ENCODE measurements at regions not wholly inside any gene's neighbourhood (a gene's known extent, or its start where the extent isn't known, plus 50 kb on each side); places are given as distances from the start of the nearest gene placed in this dataset.

GRCh38 chr1:82837766-82838465, 1037.2 kb downstream of the ADGRL2 start:
- FAIRE-seq: no peak
- TF ChIP-seq TAF1 (IDR thresholded peaks at IDR 0.05; ENCODE audit: borderline replicate concordance, low read depth, low read length) (no peak), POLR2A (IDR thresholded peaks at IDR 0.05; ENCODE audit: low read depth, low read length) (no peak), POLR2AphosphoS5 (IDR thresholded peaks at IDR 0.05; ENCODE audit: low read depth, low read length) (no peak)
- no peak for DNase-seq (ENCODE audit: insufficient read length)

- TF ChIP-seq POLR2AphosphoS5 (IDR thresholded peaks at IDR 0.05; ENCODE audit: low read depth, low read length) (no peak), POLR2A (IDR thresholded peaks at IDR 0.05; ENCODE audit: low read depth, low read length) (no peak), TAF1 (IDR thresholded peaks at IDR 0.05; ENCODE audit: borderline replicate concordance, low read depth, low read length) (no peak)
These were observed 1036.4 kb downstream of the ADGRL2 start for GRCh38 chr1:82836973-82837680.

GRCh38 chr1:82836213-82836972, 1035.7 kb downstream of the ADGRL2 start:
- TF ChIP-seq TAF1 (IDR thresholded peaks at IDR 0.05; ENCODE audit: borderline replicate concordance, low read depth, low read length): no peak
- no peak for TF ChIP-seq POLR2AphosphoS5 (IDR thresholded peaks at IDR 0.05; ENCODE audit: low read depth, low read length)
- TF ChIP-seq POLR2A (IDR thresholded peaks at IDR 0.05; ENCODE audit: low read depth, low read length): no peak
- no peak for FAIRE-seq
- no peak for DNase-seq (ENCODE audit: insufficient read length)

More at GRCh38 chr1:82836973-82837680, 1036.4 kb downstream of the ADGRL2 start:
- DNase-seq (ENCODE audit: insufficient read length) (no peak), FAIRE-seq (no peak)

GRCh38 chr1:82830690-82831380, 1030.1 kb downstream of the ADGRL2 start:
- FAIRE-seq: no peak
- TF ChIP-seq POLR2A (IDR thresholded peaks at IDR 0.05; ENCODE audit: low read depth, low read length) (no peak), POLR2AphosphoS5 (IDR thresholded peaks at IDR 0.05; ENCODE audit: low read depth, low read length) (no peak), TAF1 (IDR thresholded peaks at IDR 0.05; ENCODE audit: borderline replicate concordance, low read depth, low read length) (no peak)
- DNase-seq (ENCODE audit: insufficient read length): no peak

DNA sequence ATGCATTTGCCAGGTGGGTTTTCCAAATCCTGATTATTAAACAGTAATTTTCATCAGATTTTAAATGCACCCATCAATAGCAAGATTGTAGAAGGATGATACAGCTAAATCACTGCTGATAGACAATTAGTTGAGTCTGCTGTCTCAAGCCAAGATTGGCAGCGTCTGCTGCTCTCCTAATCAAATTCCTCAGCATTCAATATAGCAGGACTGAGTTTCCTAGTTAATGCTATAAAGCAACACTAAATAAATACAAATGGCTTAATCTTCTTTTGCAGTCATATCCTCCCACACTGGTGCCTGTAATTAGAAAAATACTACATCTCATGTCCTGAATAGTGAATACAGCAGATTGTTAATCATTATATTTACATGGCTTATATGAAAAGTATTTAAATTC, 1028.8 kb downstream of the ADGRL2 start:
- DNase-seq (ENCODE audit: insufficient read length) (no peak), FAIRE-seq (no peak)
- TF ChIP-seq POLR2AphosphoS5 (IDR thresholded peaks at IDR 0.05; ENCODE audit: low read depth, low read length): no peak
- no peak for TF ChIP-seq TAF1 (IDR thresholded peaks at IDR 0.05; ENCODE audit: borderline replicate concordance, low read depth, low read length)

DNA sequence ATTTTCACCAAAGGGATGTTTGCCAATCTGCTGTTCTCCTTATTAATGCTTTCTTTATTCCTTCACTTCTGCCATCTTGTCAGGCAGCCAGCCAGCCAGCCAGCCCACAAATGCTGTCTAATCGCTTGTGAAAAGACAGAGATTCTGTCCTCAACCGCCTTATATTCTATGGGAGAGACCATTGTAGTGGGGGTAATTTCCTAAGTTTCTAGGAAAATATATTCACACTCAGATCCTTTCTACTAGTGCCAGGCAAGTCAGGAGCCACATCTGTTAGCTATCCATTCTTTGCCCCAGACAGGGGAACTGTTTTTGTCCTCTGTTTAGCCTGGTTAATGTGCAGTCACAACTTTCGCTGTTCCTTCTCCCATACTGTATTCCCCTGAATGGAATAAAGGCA, 1023.1 kb downstream of the ADGRL2 start:
- no peak for FAIRE-seq
- TF ChIP-seq TAF1 (IDR thresholded peaks at IDR 0.05; ENCODE audit: borderline replicate concordance, low read depth, low read length): no peak
- no peak for TF ChIP-seq POLR2A (IDR thresholded peaks at IDR 0.05; ENCODE audit: low read depth, low read length)
- TF ChIP-seq POLR2AphosphoS5 (IDR thresholded peaks at IDR 0.05; ENCODE audit: low read depth, low read length): no peak
- DNase-seq (ENCODE audit: insufficient read length): no peak

DNA sequence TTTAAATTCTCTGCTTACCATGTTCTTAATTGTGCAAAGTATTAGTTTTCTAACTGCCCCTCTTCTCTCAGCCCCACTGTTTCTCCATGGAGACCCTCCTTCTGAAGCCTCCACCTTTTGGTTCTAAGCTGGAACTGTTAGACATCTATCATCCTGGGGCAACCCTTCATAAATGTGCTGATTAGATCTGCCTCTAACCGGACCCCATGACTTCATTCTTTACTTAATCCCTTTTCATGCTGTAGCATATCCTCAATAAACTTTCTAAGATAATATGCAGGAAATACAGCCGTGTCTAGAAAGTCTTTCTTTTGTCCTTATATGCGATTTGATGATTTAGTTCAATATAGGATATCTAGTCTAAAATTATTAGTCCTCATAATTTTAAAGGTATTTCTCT, 1020.1 kb downstream of the ADGRL2 start:
- no peak for FAIRE-seq
- DNase-seq (ENCODE audit: insufficient read length): no peak
- TF ChIP-seq POLR2AphosphoS5 (IDR thresholded peaks at IDR 0.05; ENCODE audit: low read depth, low read length) (no peak), TAF1 (IDR thresholded peaks at IDR 0.05; ENCODE audit: borderline replicate concordance, low read depth, low read length) (no peak), POLR2A (IDR thresholded peaks at IDR 0.05; ENCODE audit: low read depth, low read length) (no peak)

GRCh38 chr1:82819234-82819633, 1018.5 kb downstream of the ADGRL2 start:
- TF ChIP-seq TAF1 (IDR thresholded peaks at IDR 0.05; ENCODE audit: borderline replicate concordance, low read depth, low read length): no peak
- TF ChIP-seq POLR2AphosphoS5 (IDR thresholded peaks at IDR 0.05; ENCODE audit: low read depth, low read length): no peak
- no peak for TF ChIP-seq POLR2A (IDR thresholded peaks at IDR 0.05; ENCODE audit: low read depth, low read length)
- FAIRE-seq: no peak
- DNase-seq (ENCODE audit: insufficient read length): no peak

- no peak for TF ChIP-seq TAF1 (IDR thresholded peaks at IDR 0.05; ENCODE audit: borderline replicate concordance, low read depth, low read length)
- no peak for TF ChIP-seq POLR2A (IDR thresholded peaks at IDR 0.05; ENCODE audit: low read depth, low read length)
- TF ChIP-seq POLR2AphosphoS5 (IDR thresholded peaks at IDR 0.05; ENCODE audit: low read depth, low read length): no peak
- DNase-seq (ENCODE audit: insufficient read length) (no peak), FAIRE-seq (no peak)
These were observed 1017.9 kb downstream of the ADGRL2 start for GRCh38 chr1:82818586-82818985.

GRCh38 chr1:82813386-82813785, 1012.7 kb downstream of the ADGRL2 start:
- FAIRE-seq (no peak), DNase-seq (ENCODE audit: insufficient read length) (no peak)
- TF ChIP-seq TAF1 (IDR thresholded peaks at IDR 0.05; ENCODE audit: borderline replicate concordance, low read depth, low read length): no peak
- no peak for TF ChIP-seq POLR2A (IDR thresholded peaks at IDR 0.05; ENCODE audit: low read depth, low read length)
- TF ChIP-seq POLR2AphosphoS5 (IDR thresholded peaks at IDR 0.05; ENCODE audit: low read depth, low read length): no peak

- no peak for FAIRE-seq
- TF ChIP-seq POLR2AphosphoS5 (IDR thresholded peaks at IDR 0.05; ENCODE audit: low read depth, low read length) (no peak), POLR2A (IDR thresholded peaks at IDR 0.05; ENCODE audit: low read depth, low read length) (no peak), TAF1 (IDR thresholded peaks at IDR 0.05; ENCODE audit: borderline replicate concordance, low read depth, low read length) (no peak)
- DNase-seq (ENCODE audit: insufficient read length): no peak
These were observed 1009.9 kb downstream of the ADGRL2 start for GRCh38 chr1:82810601-82811000.
